Posterior cingulate gyrus (tissue), 11 donors: ENCODE measurements at regions not wholly inside any gene's neighbourhood (a gene's known extent, or its start where the extent isn't known, plus 50 kb on each side); places are given as distances from the start of the nearest gene placed in this dataset.
"Not testable (repeated sequence)": the region's sequence is repeated elsewhere in the genome, so short reads cannot be mapped to it uniquely, and the experiment has no call there.

Source experiments
- DNase-seq, 10 donors: peaks; one replicate each; pipeline versions ENCODE4 v3.0.0 to v3.0.0-alpha.2; 2020 to 2021; ENCODE audit warnings: mixed read lengths in 3 of 10
- intact Hi-C: fragments of 100-400 bp; cut with DNase I; formaldehyde crosslinking; loops from one replicate; pipeline ENCODE4 v1.15.1; 2023

DNA sequence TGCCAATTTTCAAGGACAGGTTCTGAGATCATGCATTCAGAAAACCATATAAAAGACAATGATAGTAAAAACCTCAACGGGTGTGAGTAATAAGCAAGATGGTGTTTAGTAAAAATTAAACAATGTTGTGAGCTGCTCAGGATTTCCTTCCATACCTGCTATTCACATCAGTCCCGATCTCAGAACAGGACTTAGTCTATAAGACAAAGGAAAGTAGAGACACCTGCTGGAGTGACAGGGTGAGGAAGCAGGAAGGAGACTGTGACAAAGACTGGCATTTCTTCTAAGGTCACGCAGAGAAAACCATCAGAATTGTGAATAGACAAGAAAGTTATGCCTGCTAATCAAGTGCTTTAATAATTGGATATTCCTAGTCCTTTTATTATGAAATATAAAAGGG lies 648.0 kb downstream of the DACH1 start:
- intact Hi-C loops, result no loop called here
- no peak for DNase-seq

DNA sequence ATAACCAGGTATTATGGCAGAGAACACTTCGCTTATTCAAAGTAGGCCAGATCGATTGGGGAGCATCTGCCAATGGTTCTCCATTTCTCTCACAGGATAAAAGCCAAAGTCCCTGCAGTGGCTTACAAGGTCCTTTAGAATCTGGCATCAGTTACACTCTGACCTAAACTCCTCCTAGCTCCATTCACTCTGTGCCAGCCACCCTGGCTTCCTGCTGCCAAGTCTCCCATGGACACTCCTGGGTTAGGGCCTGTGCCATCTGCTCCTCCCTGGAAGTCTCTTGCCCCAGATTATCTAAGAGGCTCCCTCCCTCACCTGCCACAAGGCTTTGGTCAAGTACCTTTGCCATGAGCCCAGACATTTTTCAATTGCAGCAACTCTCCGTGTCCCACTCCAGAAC lies 649.2 kb downstream of the DACH1 start:
- intact Hi-C loops, result no loop called here

DNA sequence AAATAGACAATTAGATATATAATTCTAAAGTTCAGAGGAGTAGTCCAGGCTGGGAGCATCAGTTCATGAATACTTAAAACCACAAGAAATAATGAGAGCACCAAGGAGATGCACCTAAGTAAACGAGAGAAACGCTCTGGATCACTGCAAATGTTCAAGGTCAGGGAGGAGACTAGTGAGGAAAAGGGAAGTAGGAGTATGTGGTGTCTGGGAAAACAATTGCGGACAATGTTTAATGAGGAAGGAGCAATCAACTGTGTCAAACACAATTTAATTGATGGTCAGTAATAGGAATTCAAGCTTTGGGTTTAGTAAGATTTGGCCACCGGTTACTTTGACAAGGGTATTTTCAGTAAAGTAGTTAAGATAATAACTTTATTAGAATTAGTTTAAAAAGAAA lies 652.2 kb downstream of the DACH1 start:
- no peak for DNase-seq
- intact Hi-C loops, result no loop called here

More for the DNA sequence above, 649.2 kb downstream of the DACH1 start:
- DNase-seq, result no peak

DNA sequence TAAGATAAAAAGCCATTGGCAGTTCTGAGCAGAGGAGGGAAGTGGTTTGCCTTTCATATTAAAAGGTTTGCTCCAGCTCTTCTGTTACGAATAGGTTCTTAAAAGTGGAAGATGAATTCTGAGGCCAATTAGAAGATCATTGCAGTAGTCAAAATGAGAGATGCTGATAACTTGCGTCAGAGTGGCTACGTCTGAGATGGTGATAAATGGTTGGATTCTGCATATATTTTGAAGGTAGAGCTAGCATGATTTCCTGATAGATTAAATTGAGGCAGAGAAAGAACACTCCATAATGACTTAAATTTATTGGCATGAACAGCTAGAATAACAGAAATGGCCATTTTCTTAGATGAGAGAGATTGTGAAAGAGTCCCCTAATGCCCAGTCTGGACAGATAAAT lies 652.6 kb downstream of the DACH1 start:
- intact Hi-C loops, result no loop called here
- DNase-seq, result no peak

DNA sequence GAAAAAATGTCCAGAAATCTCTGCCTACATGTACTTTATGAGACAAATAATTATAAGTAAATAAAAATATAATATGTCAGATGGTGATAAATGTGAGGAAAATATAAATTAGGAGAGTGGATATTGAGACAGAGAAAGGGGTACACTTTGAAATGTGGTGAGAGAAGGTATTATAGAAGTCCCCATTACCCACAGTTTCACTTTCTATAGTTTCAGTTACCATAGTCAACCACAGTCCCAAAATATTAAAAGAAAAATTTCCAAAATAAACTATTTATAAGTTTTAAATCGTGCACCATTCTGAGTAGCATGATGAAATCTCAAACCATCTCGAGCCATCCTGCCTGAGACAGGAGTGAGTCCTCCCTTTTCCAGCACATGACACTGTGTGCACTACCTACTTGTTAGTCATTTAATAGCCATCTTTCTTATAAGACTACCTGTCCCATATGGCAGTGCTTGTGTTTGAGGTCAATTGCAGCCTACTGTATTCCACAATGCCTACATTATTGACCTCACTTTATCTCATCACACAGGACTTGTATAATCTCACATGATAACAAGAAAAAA lies 653.7 kb downstream of the DACH1 start:
- intact Hi-C loops, result no loop called here
- DNase-seq, result no peak

DNA sequence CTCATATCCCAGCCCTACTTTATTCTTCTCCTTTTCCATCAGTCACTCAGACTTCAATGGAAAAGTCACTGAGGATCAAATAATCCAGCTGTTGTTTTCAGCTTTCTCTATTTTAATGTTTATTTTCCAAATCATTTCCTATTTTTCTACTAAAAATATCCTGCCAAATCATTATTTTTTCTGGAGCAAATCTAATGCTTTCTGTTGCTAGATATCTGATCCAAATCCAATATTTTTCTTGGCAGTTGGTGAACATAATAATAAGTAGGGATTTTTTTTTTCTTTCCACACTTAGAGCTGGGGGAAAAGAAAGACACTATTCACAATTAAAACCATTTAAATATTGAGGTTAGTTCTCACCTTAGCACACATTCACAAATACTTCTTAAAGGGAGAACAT lies 656.1 kb downstream of the DACH1 start:
- DNase-seq, result no peak
- intact Hi-C loops, result no loop called here

DNA sequence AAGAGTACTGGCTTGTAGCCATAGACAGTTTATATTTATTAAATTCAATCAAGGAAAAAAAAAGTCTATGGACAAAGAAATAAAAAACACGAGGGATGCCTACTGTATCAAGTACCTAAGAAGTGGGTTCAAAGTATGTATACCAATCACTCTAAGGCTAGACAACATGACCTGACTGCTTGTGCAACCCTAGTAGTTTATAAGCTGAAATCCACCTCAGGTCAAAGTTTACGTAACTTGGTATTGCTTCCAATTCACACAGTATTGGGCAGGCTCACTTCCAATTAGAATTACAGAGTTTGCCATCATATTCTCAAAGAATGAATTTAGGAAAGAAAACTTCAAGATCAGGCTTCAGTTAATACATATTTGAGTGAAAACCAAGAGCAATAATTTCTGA lies 657.8 kb downstream of the DACH1 start:
- intact Hi-C loops, result no loop called here
- DNase-seq, result no peak

DNA sequence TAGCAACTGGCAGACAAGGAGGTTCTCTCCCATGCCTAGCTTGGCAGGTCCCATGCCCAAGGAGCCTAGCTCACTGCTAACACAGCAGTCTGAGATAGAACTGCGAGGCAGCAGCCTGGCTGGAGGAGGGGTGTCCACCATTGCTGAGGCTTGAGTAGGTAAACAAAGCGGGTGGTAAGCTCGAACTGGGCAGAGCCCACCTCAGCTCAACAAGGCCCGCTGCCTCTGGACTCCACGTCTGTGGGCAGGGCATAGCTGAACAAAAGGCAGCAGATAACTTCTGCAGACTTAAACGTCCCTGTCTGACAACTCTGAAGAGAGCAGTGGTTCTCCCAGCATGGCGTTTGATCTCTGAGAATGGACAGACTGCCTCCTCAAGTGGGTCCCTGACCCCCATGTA lies 682.4 kb downstream of the DACH1 start:
- DNase-seq, intact Hi-C loops: not testable (repeated sequence)

DNA sequence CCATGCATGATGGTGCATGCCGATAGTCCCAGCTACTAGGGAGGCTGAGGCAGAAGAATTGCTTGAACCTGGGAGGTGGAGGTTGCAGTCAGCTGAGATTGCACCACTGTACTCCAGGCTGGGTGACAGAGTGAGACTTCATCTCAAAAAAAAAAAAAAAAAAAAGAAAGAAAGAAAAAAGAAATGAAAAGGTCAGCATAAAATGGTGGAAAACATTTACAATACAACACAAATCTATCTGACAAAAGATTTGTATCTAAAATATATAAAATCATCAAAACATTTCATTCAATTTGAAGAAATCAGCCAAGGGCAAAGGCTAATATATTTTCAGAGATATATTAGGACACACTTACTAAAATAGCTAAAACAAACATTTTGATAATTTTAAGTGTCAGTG lies 683.7 kb downstream of the DACH1 start:
- DNase-seq, intact Hi-C loops: not testable (repeated sequence)

DNA sequence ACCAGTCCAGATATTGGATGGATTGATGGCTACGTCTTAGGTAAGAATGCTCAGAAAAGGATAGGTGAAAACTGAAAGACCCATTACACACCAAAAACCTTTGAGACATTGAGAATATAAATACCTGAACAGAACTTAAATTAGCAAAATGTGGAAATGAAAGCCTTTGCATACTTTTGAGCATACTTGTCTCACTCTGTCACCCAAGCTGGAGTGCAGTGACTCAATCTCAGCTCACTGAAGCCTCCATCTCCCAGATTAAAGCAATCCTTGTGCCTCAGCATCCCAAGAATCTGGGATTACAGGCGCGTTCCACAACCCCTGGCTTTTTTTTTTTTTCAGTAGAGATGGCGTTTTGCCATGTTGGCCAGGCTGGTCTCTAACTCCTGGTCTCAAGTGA lies 695.3 kb downstream of the DACH1 start:
- intact Hi-C loops, result no loop called here
- no peak for DNase-seq

DNA sequence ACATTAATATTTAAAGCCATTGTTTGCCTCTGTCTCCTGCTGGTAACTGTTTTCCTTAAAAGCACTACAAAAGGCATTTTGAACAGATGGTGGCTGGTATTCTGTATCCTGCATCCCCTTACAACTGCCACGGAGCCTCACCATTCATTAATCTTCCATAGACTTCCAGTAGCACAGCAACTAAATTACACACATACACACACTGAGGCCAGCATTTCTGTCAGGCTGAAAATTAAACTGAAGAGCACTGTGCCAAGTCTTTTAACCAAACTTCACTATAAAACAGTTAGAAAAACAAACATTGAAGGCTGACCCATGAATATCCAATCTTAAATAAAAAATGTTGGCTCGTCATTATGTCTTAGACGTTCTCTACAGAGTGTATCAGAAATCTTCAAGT lies 697.8 kb downstream of the DACH1 start:
- no peak for DNase-seq
- intact Hi-C loops, result no loop called here

DNA sequence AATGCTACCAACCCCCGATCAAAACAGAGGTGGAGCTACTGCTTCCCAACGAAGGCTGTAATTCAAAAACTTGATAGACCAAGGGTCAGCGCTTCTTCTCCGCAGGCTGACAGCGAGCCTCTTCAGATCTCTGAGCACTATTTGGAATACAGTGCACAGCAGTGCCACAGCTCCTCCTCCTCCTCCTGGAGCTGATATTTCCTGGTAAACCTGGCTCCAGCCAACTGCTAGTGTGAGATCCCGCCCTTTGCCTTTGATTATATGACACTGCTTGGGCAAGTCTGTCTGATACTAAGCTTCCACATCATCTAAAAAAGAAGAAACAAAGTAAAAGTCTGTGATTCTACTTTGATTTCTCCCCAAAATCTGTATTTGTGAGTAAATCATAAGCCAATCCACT lies 710.5 kb downstream of the DACH1 start:
- no peak for DNase-seq

DNA sequence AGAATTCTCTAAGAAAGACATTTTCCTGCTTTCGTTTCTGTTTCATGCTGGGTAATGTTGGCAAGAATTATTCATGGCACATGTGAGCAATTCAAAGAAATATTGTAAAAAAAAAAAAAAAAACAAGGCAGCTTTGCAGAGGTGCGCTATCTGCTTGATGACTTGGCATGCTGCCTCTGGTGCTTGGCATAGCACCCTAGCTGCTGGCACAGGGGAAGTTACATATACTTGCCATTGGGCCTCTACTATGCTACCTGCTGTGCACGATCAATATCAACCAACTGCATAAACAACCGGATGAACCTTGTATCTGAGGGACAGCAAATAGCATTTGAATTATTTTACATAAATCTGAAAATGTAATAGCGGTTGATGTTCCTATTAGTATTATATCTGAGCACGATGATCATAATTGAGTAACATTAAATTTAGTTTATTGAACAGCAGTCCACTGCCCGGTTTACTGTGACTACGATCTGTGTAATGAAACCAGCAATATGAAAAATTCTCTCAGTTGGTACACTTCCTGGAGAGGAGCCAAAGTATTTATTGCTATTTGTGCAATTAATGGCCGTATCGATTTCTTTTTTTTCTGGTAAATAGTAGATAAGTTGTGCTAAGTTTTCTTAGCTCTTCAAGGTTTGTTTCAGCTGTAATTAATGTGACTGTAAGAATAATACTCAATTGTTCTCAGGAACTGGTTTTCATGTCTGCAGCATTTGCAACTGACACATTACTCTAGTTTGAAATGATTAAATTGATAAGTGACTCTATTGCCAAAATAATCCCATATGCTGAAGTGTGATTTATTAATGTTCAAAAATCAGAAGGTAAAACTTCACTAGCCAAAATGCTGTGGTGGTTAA lies 717.3 kb downstream of the DACH1 start:
- no peak for DNase-seq
- intact Hi-C loops, result no loop called here

More for the DNA sequence above, 710.5 kb downstream of the DACH1 start:
- intact Hi-C loops, result no loop called here

DNA sequence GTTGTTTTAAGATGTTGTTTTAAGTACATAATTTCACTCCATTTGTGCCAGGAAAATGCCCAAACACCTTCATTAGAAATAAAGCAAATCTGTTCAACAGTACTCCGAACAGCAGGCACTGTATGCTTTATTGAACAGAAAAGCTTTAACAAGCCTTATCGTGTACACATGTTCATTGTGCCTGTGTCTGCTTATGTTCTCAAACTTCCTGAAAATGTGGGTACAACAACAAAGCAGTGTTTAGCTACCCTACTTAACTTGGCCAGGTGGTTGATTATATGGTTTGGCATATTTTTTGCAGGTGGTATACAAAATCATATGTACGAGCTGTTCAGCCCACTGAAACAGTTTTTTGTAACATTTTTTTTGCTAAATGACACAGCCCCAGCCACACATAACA lies 718.0 kb downstream of the DACH1 start:
- intact Hi-C loops, result no loop called here
- DNase-seq, result no peak

DNA sequence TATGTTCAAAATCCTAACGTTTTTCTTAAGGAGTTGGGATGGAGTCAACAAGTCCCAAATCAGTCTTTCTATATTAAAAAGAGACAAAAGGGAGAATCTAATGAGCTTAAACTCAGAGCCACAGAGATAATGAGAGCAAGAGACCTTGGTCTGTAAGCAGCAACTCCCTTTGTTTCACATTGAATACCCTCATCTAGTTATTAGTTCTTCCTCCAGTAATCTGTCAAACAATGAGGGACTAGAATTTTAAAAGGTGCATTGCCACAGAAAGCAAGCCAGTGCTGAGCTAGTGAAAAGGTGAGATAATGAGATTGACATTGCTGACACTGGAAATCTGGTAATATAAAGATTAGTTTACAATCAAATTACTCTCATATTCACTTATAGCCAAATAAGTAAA lies 718.6 kb downstream of the DACH1 start:
- no peak for DNase-seq
- intact Hi-C loops, result no loop called here

DNA sequence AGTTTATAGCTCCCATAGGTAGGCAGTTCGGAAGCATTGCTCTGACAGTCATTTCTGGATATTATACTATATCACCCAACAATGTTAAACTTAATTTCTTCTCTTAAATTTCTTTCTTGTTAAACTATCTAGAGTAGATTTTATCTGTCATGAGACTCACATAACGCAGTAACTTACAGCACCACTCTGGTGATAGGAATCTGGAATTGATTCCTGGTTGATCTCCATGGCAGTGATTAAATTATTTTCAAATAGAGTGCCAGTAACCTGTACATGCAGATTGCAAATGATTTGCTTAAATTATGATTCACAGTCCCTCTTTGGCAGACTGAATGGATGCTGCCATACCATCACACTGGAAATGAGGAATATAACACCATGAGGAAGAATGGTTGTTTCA lies 722.1 kb downstream of the DACH1 start:
- intact Hi-C loops, result no loop called here
- no peak for DNase-seq

DNA sequence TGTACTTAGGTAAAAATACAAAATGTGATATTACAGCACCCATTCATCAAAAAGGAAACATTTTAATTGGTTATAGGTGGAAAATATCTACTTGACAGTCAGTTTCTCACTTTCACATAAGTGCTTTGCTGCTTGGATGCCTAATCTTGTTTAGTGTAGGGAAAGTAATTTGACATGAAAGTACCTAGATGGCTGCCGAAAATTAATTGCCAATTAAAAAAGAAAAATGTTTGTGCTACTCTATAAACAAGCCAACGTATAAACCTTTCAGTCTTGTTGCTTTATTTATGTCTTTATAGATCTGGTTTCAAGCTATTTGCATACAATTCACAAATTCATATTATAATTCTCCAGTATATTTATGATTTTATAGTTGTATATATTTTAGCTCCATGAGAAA lies 729.9 kb downstream of the DACH1 start:
- intact Hi-C loops, result no loop called here
- DNase-seq, result no peak

DNA sequence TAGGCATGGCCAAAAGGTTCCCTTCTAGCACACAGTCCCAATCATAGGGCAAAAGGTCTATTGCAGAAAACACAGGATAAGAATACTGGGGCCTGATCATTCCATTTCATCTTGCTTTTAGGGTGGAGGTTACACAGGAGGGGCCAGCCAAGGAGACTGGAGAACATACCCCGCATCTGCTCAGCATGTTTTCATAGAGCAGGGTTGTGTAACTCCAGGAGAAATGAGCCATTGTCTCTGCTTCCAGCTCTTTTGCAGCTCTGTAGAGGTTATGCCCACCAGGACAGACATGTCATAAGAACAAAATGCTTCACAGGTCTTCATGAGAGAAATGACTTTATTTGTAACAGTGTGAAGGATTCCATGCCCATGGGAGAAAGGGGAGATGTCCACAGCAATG lies 742.8 kb downstream of the DACH1 start:
- intact Hi-C loops, result no loop called here
- DNase-seq, result no peak

DNA sequence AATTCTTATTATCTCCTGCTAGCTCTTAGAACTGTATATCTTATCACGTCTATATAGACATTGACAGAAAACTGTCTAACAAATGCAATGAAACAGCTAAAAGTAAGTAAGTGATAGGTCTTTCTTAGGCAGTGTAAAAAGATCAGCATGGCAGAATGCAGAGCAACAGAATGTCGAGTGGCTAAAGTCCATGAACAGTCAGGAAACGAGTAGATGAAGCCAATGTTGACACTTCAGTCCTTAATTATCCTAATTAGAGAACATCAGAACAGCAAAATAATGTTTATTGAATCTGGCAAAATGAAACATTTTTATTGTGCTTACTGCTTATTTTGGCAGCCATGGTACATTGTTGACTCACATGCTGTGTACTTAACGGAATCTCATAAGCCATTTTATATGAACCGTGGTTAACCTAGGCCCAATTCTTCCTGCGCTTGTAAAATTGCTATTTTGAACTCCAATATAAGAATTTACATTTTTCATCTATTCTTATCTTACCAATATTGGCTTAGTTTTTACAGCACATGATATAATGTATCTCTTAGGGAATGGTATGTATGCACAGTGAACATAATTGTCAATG lies 748.1 kb downstream of the DACH1 start:
- intact Hi-C loops, result no loop called here
- DNase-seq, result no peak

DNA sequence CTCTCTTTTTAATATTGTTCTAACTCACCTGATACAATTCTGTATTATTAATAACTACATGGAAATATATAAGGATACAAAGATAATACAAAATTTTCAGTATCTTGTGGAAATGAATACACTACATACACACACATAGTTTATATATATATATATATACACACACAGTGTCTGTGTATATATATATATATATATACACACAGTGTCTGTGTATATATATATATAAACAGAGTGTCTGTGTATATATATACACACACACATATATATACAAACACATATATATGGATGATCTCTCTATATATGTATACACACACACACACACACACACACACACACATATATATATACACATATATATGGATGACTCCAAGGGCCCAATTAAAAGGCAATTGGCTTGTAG lies 749.1 kb downstream of the DACH1 start:
- no peak for DNase-seq
- intact Hi-C loops, result no loop called here

DNA sequence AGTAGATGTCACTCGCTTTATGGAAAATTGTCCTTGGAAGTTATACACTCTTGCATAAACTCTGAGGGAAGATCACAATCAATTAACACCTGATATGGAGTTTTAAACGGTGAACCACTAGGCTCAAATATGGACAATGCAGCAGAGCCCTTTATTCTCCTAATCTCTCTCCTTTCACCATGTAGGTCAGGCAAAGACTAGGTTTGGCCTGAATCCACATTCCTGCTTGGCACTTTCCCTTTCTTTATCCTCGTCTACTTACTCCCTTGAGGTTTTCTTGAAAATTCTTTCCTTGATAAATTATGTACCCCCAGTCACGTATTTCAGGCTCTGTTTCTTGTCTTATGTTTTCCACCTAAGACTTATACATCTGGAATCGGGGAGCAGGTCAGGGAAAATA lies 751.7 kb downstream of the DACH1 start:
- no peak for DNase-seq
- intact Hi-C loops, result no loop called here

DNA sequence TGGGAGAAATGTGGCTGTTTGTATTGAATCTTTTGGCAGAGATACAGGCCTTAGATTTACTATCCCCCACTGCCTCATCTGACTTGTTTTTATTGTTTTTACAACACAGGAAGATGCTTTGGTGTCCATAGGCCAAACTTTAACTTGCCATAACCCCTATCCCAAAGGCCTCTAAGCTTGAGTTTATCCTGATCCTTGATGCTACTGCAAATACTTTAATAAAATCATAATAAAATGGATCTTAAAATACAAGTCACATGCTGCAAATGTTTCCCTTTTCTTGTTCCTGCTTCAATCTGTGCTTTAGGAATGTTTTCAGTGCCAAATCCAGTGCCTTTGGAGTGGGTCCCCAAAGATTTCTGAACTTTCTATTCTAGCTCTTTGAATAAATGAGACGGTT lies 770.6 kb downstream of the DACH1 start:
- intact Hi-C loops, result no loop called here
- DNase-seq, result no peak
